Epithelial cell of esophagus (primary cell): ENCODE measurements at regions not wholly inside any gene's neighbourhood (a gene's known extent, or its start where the extent isn't known, plus 50 kb on each side); places are given as distances from the start of the nearest gene placed in this dataset.
"Not testable (repeated sequence)": the region's sequence is repeated elsewhere in the genome, so short reads cannot be mapped to it uniquely, and the experiment has no call there.

Experiments used
- DNase-seq: peaks from one replicate; pipeline ENCODE4 v3.0.0; 2010; ENCODE audit warnings: low read depth
- H3K4me3 ChIP-seq: 2 replicates; pipeline ENCODE4 v1.5.1; 2011; ENCODE audit warnings: mild to moderate bottlenecking, low read length, control low read depth
- CTCF ChIP-seq: IDR thresholded peaks from 2 replicates; pipeline ENCODE4 v1.5.1; 2011; ENCODE audit warnings: low read depth, mild to moderate bottlenecking, low read length, control low read depth, inconsistent platforms; ENCODE audit not compliant: insufficient read depth; ENCODE audit errors: missing control alignments

GRCh38 chr14:22184157-22184829 lies 404.7 kb downstream of the DAD1 start:
- DNase-seq: peak; percentile 50
- TF ChIP-seq CTCF: no peak
- H3K4me3 ChIP-seq: no peak overlapping the region

- no peak for TF ChIP-seq CTCF
- no peak overlapping the region for H3K4me3 ChIP-seq
- no peak for DNase-seq
Measured at GRCh38 chr14:22180045-22180444, 409.0 kb downstream of the DAD1 start.

GRCh38 chr14:22179190-22179589 lies 409.8 kb downstream of the DAD1 start:
- no peak overlapping the region for H3K4me3 ChIP-seq
- DNase-seq: no peak
- no peak for TF ChIP-seq CTCF

- no peak overlapping the region for H3K4me3 ChIP-seq
- TF ChIP-seq CTCF: no peak
- DNase-seq: no peak
Measured at GRCh38 chr14:22178333-22178839, 410.6 kb downstream of the DAD1 start.

GRCh38 chr14:22177870-22178269 lies 411.2 kb downstream of the DAD1 start:
- H3K4me3 ChIP-seq: no peak overlapping the region
- no peak for DNase-seq
- no peak for TF ChIP-seq CTCF

- no peak for TF ChIP-seq CTCF
- no peak overlapping the region for H3K4me3 ChIP-seq
- DNase-seq: peak; percentile 41
Measured at GRCh38 chr14:22176957-22177356, 412.1 kb downstream of the DAD1 start.

- H3K4me3 ChIP-seq, DNase-seq: not testable (repeated sequence)
Measured at GRCh38 chr14:22175278-22175558, 413.8 kb downstream of the DAD1 start.
